NB4 (cell line): ENCODE measurements at regions not wholly inside any gene's neighbourhood (a gene's known extent, or its start where the extent isn't known, plus 50 kb on each side); places are given as distances from the start of the nearest gene placed in this dataset.

ENCODE experiments used
- POLR2A ChIP-seq: IDR thresholded peaks from 2 replicates; pipeline ENCODE4 v1.6.1; 2011; ENCODE audit warnings: mild to moderate bottlenecking; ENCODE audit not compliant: insufficient read length; ENCODE audit errors: extremely low read depth
- TF ChIP-seq, protein P1 (sequence below): IDR thresholded peaks from one replicate; pipeline ENCODE4 v1.5.1; 2012; ENCODE audit warnings: low read depth, low read length
- TF ChIP-seq, protein P2 (sequence below): IDR thresholded peaks from 2 replicates; pipeline ENCODE4 v1.6.1; 2011; ENCODE audit warnings: low read depth, low read length

DNA sequence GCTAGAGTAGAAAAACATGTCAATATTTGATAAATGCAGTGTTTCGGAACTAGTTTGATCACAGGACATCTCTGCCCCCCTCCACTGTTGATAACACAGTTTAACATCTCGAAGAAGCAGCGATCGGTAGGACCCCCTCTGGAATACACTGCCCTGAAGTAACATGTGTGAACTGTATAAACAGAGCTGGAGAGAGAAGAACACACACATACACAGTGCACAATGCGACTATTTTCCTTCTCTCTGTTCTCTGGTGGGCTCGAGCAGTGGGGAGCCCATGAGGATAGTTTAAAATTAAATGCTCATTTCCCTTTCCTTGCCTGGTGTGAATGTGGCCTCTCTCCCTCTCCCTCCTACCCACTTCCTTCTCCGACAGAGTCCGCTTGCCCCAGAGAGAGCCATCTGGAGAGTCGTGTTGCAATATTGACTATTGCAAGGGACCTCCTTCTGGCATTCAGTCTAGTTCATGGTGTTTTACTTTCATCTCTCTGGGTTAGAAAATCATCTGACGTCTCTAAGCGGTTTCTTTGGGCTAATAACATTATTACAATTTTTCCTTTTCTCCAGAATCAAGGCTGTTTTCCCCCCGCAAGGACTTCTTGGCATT, 51.6 kb upstream of the BARX2 start:
- TF ChIP-seq, protein P1, sequence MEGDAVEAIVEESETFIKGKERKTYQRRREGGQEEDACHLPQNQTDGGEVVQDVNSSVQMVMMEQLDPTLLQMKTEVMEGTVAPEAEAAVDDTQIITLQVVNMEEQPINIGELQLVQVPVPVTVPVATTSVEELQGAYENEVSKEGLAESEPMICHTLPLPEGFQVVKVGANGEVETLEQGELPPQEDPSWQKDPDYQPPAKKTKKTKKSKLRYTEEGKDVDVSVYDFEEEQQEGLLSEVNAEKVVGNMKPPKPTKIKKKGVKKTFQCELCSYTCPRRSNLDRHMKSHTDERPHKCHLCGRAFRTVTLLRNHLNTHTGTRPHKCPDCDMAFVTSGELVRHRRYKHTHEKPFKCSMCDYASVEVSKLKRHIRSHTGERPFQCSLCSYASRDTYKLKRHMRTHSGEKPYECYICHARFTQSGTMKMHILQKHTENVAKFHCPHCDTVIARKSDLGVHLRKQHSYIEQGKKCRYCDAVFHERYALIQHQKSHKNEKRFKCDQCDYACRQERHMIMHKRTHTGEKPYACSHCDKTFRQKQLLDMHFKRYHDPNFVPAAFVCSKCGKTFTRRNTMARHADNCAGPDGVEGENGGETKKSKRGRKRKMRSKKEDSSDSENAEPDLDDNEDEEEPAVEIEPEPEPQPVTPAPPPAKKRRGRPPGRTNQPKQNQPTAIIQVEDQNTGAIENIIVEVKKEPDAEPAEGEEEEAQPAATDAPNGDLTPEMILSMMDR = no peak
- no peak for TF ChIP-seq POLR2A
- TF ChIP-seq, protein P2, sequence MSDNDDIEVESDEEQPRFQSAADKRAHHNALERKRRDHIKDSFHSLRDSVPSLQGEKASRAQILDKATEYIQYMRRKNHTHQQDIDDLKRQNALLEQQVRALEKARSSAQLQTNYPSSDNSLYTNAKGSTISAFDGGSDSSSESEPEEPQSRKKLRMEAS = peak; percentile 48; the same call in 1 of the 2 replicates
